B cell (primary cell): ENCODE measurements at regions not wholly inside any gene's neighbourhood (a gene's known extent, or its start where the extent isn't known, plus 50 kb on each side); places are given as distances from the start of the nearest gene placed in this dataset.

Source experiments
- EZH2 ChIP-seq: IDR thresholded peaks from 2 replicates; pipeline ENCODE4 v1.6.1; 2012; ENCODE audit warnings: borderline replicate concordance, low read depth, mild to moderate bottlenecking, moderate library complexity, low read length; ENCODE audit not compliant: insufficient read depth, poor library complexity, severe bottlenecking
- TF ChIP-seq, protein P1 (sequence below): fragments of 200-600 bp; IDR thresholded peaks from one replicate; pipeline ENCODE4 v1.8.0; 2022; ENCODE audit warnings: antibody characterized with exemption, mild to moderate bottlenecking

DNA sequence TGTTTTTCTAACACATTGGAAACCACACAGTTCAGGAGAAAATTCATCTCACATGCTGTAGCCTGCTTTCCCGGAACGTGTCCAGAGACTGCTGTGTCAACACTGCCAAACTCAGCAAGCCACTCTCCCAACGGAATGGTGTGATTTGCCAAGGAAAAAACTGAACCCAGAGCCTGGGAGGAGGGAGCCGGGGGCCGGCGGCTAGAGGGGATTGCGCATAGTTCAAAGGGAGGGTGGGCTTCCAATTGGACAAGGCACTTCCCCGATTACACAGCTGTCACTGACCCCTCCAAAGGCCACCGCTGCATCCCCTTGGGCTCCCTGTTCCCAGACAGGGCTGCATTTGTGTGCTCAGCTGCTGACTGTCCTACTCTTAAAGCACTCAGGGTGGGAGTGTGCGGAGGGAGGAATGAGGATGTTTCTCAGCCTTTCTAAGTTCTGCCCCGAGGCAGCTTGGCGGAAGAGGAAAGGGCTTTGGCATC is 256.2 kb downstream of the ZNF621 start:
- TF ChIP-seq, protein P1, sequence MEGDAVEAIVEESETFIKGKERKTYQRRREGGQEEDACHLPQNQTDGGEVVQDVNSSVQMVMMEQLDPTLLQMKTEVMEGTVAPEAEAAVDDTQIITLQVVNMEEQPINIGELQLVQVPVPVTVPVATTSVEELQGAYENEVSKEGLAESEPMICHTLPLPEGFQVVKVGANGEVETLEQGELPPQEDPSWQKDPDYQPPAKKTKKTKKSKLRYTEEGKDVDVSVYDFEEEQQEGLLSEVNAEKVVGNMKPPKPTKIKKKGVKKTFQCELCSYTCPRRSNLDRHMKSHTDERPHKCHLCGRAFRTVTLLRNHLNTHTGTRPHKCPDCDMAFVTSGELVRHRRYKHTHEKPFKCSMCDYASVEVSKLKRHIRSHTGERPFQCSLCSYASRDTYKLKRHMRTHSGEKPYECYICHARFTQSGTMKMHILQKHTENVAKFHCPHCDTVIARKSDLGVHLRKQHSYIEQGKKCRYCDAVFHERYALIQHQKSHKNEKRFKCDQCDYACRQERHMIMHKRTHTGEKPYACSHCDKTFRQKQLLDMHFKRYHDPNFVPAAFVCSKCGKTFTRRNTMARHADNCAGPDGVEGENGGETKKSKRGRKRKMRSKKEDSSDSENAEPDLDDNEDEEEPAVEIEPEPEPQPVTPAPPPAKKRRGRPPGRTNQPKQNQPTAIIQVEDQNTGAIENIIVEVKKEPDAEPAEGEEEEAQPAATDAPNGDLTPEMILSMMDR = no peak
- TF ChIP-seq EZH2 = no peak
